ENCODE measurements at regions not wholly inside any gene's neighbourhood (a gene's known extent, or its start where the extent isn't known, plus 50 kb on each side); places are given as distances from the start of the nearest gene placed in this dataset.

GRCh38 chr9:117858561-117858960, 154.4 kb downstream of the TLR4 start:
- TF ChIP-seq CTCF (optimal IDR thresholded peaks at IDR 0.05 in 1 of 3, IDR thresholded peaks at IDR 0.05 in 1 of 3, conservative IDR thresholded peaks at IDR 0.05 in 1 of 3; ENCODE audit: extremely low read depth in 1 of 3, insufficient read depth in 2 of 3, low read length in 3 of 3), result no peak
- TF ChIP-seq EZH2 (IDR thresholded peaks at IDR 0.05; ENCODE audit: low read length), result no peak
